H1 (cell line): ENCODE measurements at regions not wholly inside any gene's neighbourhood (a gene's known extent, or its start where the extent isn't known, plus 50 kb on each side); places are given as distances from the start of the nearest gene placed in this dataset.

Source experiments
- ASH2L ChIP-seq: fragments of 200-600, 300-600 bp; sonication (generic); IDR thresholded peaks from one replicate; pipeline ENCODE4 v1.7.1; 2017; ENCODE audit warnings: low read length
- BACH1 ChIP-seq: IDR thresholded peaks from 2 replicates; pipeline ENCODE4 v1.6.1; 2012; ENCODE audit warnings: low read length, improper control_type of control experiment
- CHD1 ChIP-seq: IDR thresholded peaks from 2 replicates; pipeline ENCODE4 v1.6.1; 2012; ENCODE audit warnings: low read depth, low read length, improper control_type of control experiment
- EZH2 ChIP-seq: fragments of 200-600 bp; sonication (generic); IDR thresholded peaks from 2 replicates; pipeline ENCODE4 v1.7.1; 2012; ENCODE audit warnings: low read depth, mild to moderate bottlenecking, moderate library complexity, low read length, inconsistent platforms; ENCODE audit not compliant: severe bottlenecking
- NRF1 ChIP-seq: IDR thresholded peaks from 2 replicates; pipeline ENCODE4 v1.6.1; 2011; ENCODE audit warnings: mild to moderate bottlenecking, low read depth, low read length, improper control_type of control experiment
- POLR2A ChIP-seq, 2 experiments: IDR thresholded peaks; 1 replicate in 1 of 2; 2 replicates in 1 of 2; pipeline ENCODE4 v1.6.1; 2011; ENCODE audit warnings: low read depth in 2 of 2, low read length in 2 of 2, mild to moderate bottlenecking in 2 of 2; ENCODE audit errors: control extremely low read depth in 1 of 2
- POLR2AphosphoS5 ChIP-seq: IDR thresholded peaks from 2 replicates; pipeline ENCODE4 v1.6.1; 2011; ENCODE audit warnings: low read depth, low read length
- RFX5 ChIP-seq: IDR thresholded peaks from 2 replicates; pipeline ENCODE4 v1.6.1; 2011; ENCODE audit warnings: low read depth, low read length, improper control_type of control experiment, borderline replicate concordance
- SIN3A ChIP-seq, 2 experiments: IDR thresholded peaks in 1 of 2; conservative IDR thresholded peaks in 1 of 2; 2 replicates each; pipeline ENCODE4 v1.6.1; 2011 to 2012; ENCODE audit warnings: low read length in 2 of 2, improper control_type of control experiment in 1 of 2, low read depth in 1 of 2, mild to moderate bottlenecking in 1 of 2
- TAF1 ChIP-seq: IDR thresholded peaks from 2 replicates; pipeline ENCODE4 v1.6.1; 2011; ENCODE audit warnings: mild to moderate bottlenecking, low read depth, low read length
- TEAD4 ChIP-seq: IDR thresholded peaks from 2 replicates; pipeline ENCODE4 v1.6.1; 2012; ENCODE audit warnings: low read depth, low read length, inconsistent platforms, mixed read lengths
- TF ChIP-seq, protein P1 (sequence below), 3 experiments: IDR thresholded peaks; 1 replicate in 2 of 3; 2 replicates in 1 of 3; pipeline versions ENCODE4 v1.5.1 to v1.6.1; 2011; ENCODE audit warnings: low read length in 3 of 3, mild to moderate bottlenecking in 3 of 3, inconsistent platforms in 2 of 3, low read depth in 1 of 3, moderate library complexity in 1 of 3; ENCODE audit not compliant: insufficient read depth in 1 of 3; ENCODE audit errors: control extremely low read depth in 1 of 3
- TF ChIP-seq, protein P2 (sequence below): IDR thresholded peaks from 2 replicates; pipeline ENCODE4 v1.6.1; 2012; ENCODE audit warnings: inconsistent platforms
- TF ChIP-seq, protein P3 (sequence below): IDR thresholded peaks from 2 replicates; pipeline ENCODE4 v1.6.1; 2011; ENCODE audit warnings: low read depth, mild to moderate bottlenecking, low read length; ENCODE audit not compliant: insufficient read depth

DNA sequence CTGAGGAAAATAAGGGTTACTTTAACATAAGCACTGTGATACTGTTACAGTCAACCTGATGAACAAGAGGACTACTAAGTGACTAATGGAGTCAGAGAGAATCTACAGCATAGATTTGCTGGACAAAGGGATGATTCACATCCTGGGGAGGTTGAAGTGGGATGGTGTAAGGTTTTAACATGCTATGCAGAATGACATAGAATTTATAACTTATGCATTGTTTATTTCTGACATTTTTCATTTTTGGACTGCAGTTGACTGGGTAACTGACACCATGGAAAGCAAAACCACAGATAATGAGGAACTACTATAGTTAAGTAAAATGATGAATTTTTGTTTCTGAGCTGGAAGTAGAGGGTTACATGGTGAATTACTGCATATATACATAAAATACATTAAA lies 389.2 kb downstream of the MAT2B start:
- TF ChIP-seq RFX5 (no peak), POLR2A (IDR thresholded peaks at IDR 0.05; ENCODE audit: control extremely low read depth in 1 of 2, low read depth in 2 of 2, low read length in 2 of 2) (no peak), POLR2AphosphoS5 (no peak), EZH2 (no peak), TEAD4 (no peak), TAF1 (no peak), NRF1 (no peak), ASH2L (no peak), CHD1 (no peak), BACH1 (no peak), SIN3A (conservative IDR thresholded peaks at IDR 0.05 in 1 of 2, IDR thresholded peaks at IDR 0.05 in 1 of 2; ENCODE audit: low read depth in 1 of 2, low read length in 2 of 2) (no peak)
- TF ChIP-seq, protein P1, sequence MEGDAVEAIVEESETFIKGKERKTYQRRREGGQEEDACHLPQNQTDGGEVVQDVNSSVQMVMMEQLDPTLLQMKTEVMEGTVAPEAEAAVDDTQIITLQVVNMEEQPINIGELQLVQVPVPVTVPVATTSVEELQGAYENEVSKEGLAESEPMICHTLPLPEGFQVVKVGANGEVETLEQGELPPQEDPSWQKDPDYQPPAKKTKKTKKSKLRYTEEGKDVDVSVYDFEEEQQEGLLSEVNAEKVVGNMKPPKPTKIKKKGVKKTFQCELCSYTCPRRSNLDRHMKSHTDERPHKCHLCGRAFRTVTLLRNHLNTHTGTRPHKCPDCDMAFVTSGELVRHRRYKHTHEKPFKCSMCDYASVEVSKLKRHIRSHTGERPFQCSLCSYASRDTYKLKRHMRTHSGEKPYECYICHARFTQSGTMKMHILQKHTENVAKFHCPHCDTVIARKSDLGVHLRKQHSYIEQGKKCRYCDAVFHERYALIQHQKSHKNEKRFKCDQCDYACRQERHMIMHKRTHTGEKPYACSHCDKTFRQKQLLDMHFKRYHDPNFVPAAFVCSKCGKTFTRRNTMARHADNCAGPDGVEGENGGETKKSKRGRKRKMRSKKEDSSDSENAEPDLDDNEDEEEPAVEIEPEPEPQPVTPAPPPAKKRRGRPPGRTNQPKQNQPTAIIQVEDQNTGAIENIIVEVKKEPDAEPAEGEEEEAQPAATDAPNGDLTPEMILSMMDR (IDR thresholded peaks at IDR 0.05; ENCODE audit: control extremely low read depth in 1 of 3, insufficient read depth in 1 of 3, low read depth in 1 of 3, low read length in 3 of 3), result no peak
- TF ChIP-seq, protein P2, sequence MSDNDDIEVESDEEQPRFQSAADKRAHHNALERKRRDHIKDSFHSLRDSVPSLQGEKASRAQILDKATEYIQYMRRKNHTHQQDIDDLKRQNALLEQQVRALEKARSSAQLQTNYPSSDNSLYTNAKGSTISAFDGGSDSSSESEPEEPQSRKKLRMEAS, result no peak
- TF ChIP-seq, protein P3, sequence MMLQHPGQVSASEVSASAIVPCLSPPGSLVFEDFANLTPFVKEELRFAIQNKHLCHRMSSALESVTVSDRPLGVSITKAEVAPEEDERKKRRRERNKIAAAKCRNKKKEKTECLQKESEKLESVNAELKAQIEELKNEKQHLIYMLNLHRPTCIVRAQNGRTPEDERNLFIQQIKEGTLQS, result no peak
